ENCODE measurements at regions not wholly inside any gene's neighbourhood (a gene's known extent, or its start where the extent isn't known, plus 50 kb on each side); places are given as distances from the start of the nearest gene placed in this dataset.

GRCh38 chr2:223217373-223217772, 165.4 kb downstream of the KCNE4 start:
- ChIA-PET POLR2A (no interaction called here), CTCF (ENCODE audit: low intra/inter-chr PET ratio, low total read pairs) (no interaction called here)
- no TSS peak for BruUV-seq (replicated peaks)
- ATAC-seq (no peak), DNase-seq (ENCODE audit: low spot score) (no peak), FAIRE-seq (no peak)
- no peak overlapping the region for H3K27ac ChIP-seq (ENCODE audit: extremely low read length, insufficient read depth, low read length)
- H3K36me3 ChIP-seq (replicated peaks in 1 of 2; ENCODE audit: control insufficient read depth in 1 of 2, insufficient read depth in 2 of 2, low read length in 2 of 2) = no peaks in the 10 kb centered on the region
- TF ChIP-seq TERF1 (CRISPR knock-in tag; IDR thresholded peaks at IDR 0.05) (no peak), ZNF580 (CRISPR knock-in tag; IDR thresholded peaks at IDR 0.05; ENCODE audit: borderline replicate concordance, low read depth) (no peak), HES4 (CRISPR knock-in tag; IDR thresholded peaks at IDR 0.05; ENCODE audit: borderline replicate concordance) (no peak), TIGD3 (CRISPR knock-in tag; IDR thresholded peaks at IDR 0.05; ENCODE audit: borderline replicate concordance) (no peak), ZNF629 (CRISPR knock-in tag; conservative IDR thresholded peaks at IDR 0.05) (no peak)
- H3K4me2 ChIP-seq (ENCODE audit: low read depth, low read length) = no peak overlapping the region
- no peak overlapping the region for H3K9ac ChIP-seq (ENCODE audit: insufficient read depth, low read depth, low read length)
- H2AFZ ChIP-seq (ENCODE audit: low read length) = no peak overlapping the region
- H3K27me3 ChIP-seq (ENCODE audit: control insufficient read depth in 1 of 2, insufficient read depth in 2 of 2, low read length in 2 of 2) = no peaks in the 10 kb centered on the region
- no peaks in the 10 kb centered on the region for H3K4me1 ChIP-seq (ENCODE audit: insufficient read depth, low read length)
- H3K79me2 ChIP-seq (ENCODE audit: insufficient read depth, low read length) = no peaks in the 10 kb centered on the region
- intact Hi-C loops (cut with micrococcal nuclease; ENCODE audit: unreplicated experiment) (no loop called here), in situ Hi-C loops (cut with HindIII; ENCODE audit: extremely low pct_ligation_motif_present, low pct_unique_long_range_greater_than_20kb) (no loop called here)
- H3K4me3 ChIP-seq (replicated peaks in 1 of 3; ENCODE audit: insufficient read depth in 1 of 3, low read depth in 2 of 3, low read length in 3 of 3) = no peak overlapping the region
- no peaks in the 10 kb centered on the region for H3K9me3 ChIP-seq (ENCODE audit: low read length)
- no peaks in the 10 kb centered on the region for H4K20me1 ChIP-seq (ENCODE audit: insufficient read depth, low read length)

GRCh38 chr2:223218587-223219178, 166.7 kb downstream of the KCNE4 start:
- POLR2A ChIA-PET = no interaction called here
- H3K79me2 ChIP-seq (ENCODE audit: insufficient read depth, low read length) = no peaks in the 10 kb centered on the region
- H3K4me2 ChIP-seq (ENCODE audit: low read depth, low read length) = no peak overlapping the region
- H3K9me3 ChIP-seq (ENCODE audit: low read length) = no peaks in the 10 kb centered on the region
- in situ Hi-C loops (cut with HindIII; ENCODE audit: extremely low pct_ligation_motif_present, low pct_unique_long_range_greater_than_20kb) = no loop called here
- no peaks in the 10 kb centered on the region for H3K27me3 ChIP-seq (ENCODE audit: control insufficient read depth in 1 of 2, insufficient read depth in 2 of 2, low read length in 2 of 2)
- no peak overlapping the region for H3K4me3 ChIP-seq (replicated peaks in 1 of 3; ENCODE audit: insufficient read depth in 1 of 3, low read depth in 2 of 3, low read length in 3 of 3)
- H4K20me1 ChIP-seq (ENCODE audit: insufficient read depth, low read length) = no peaks in the 10 kb centered on the region
- WGBS (ENCODE audit: low lambda C conversion rate) = 0% methylated on average over 2 of the region's 2 CpGs
- intact Hi-C loops (cut with micrococcal nuclease; ENCODE audit: unreplicated experiment) = no loop called here
- no peak for DNase-seq (ENCODE audit: low spot score)
- H3K36me3 ChIP-seq (replicated peaks in 1 of 2; ENCODE audit: control insufficient read depth in 1 of 2, insufficient read depth in 2 of 2, low read length in 2 of 2) = no peaks in the 10 kb centered on the region
- no TSS peak for BruUV-seq (replicated peaks)
- CTCF ChIA-PET (ENCODE audit: low intra/inter-chr PET ratio, low total read pairs) = no interaction called here
- ATAC-seq = no peak
- no peaks in the 10 kb centered on the region for H3K4me1 ChIP-seq (ENCODE audit: insufficient read depth, low read length)
- no peak overlapping the region for H2AFZ ChIP-seq (ENCODE audit: low read length)
- no peak overlapping the region for H3K27ac ChIP-seq (ENCODE audit: extremely low read length, insufficient read depth, low read length)
- FAIRE-seq = no peak
- H3K9ac ChIP-seq (ENCODE audit: insufficient read depth, low read depth, low read length) = no peak overlapping the region
- TF ChIP-seq DZIP1 (CRISPR knock-in tag; IDR thresholded peaks at IDR 0.05) = no peak
- no peak for TF ChIP-seq ZNF510 (CRISPR knock-in tag; IDR thresholded peaks at IDR 0.05; ENCODE audit: low read depth)
- TF ChIP-seq ZNF605 (CRISPR knock-in tag; IDR thresholded peaks at IDR 0.05) = no peak
- no peak for TF ChIP-seq HNRNPUL1 (IDR thresholded peaks at IDR 0.05; ENCODE audit: low read depth, low read length)
- TF ChIP-seq MIER3 (CRISPR knock-in tag; IDR thresholded peaks at IDR 0.05; ENCODE audit: borderline replicate concordance) = no peak
- no peak for TF ChIP-seq ZSCAN29 (CRISPR knock-in tag; conservative IDR thresholded peaks at IDR 0.05)
- TF ChIP-seq NFYB (CRISPR knock-in tag; IDR thresholded peaks at IDR 0.05) = no peak

All from HepG2 (cell line).